ENCODE measurements at regions not wholly inside any gene's neighbourhood (a gene's known extent, or its start where the extent isn't known, plus 50 kb on each side); places are given as distances from the start of the nearest gene placed in this dataset.

GRCh38 chr2:154565433-154565832, 133.1 kb upstream of the KCNJ3 start:
- no peak for TF ChIP-seq CTCF (IDR thresholded peaks at IDR 0.05; ENCODE audit: insufficient read depth, low read length, poor library complexity, severe bottlenecking)
- TF ChIP-seq EZH2phosphoT487 (conservative IDR thresholded peaks at IDR 0.05; ENCODE audit: low read length) = no peak
